Fibroblast of mammary gland (primary cell): ENCODE measurements at regions not wholly inside any gene's neighbourhood (a gene's known extent, or its start where the extent isn't known, plus 50 kb on each side); places are given as distances from the start of the nearest gene placed in this dataset.
A peak's percentile ranks its signal among the peaks of the same experiment; 100 is the strongest.

Experiments used
- DNase-seq: peaks from one replicate; pipeline ENCODE4 v3.0.0-alpha.2; 2010; ENCODE audit warnings: low read depth
- H3K4me3 ChIP-seq: 2 replicates; pipeline ENCODE4 v1.5.1; 2011; ENCODE audit warnings: low read depth, mild to moderate bottlenecking, low read length, moderate library complexity; ENCODE audit not compliant: control insufficient read depth
- CTCF ChIP-seq: conservative IDR thresholded peaks from 2 replicates; pipeline ENCODE4 v1.5.1; 2011; ENCODE audit warnings: low read depth, low read length, inconsistent platforms; ENCODE audit not compliant: control insufficient read depth, insufficient read depth

GRCh38 chr5:111583758-111584203 is 71.4 kb upstream of the STARD4 start:
- no peak for TF ChIP-seq CTCF
- DNase-seq: peak; percentile 30
- H3K4me3 ChIP-seq: no peak overlapping the region

GRCh38 chr5:111582993-111583601 is 70.8 kb upstream of the STARD4 start:
- no peak for TF ChIP-seq CTCF
- no peak overlapping the region for H3K4me3 ChIP-seq
- DNase-seq: peak; percentile 79

- DNase-seq: no peak
- no peak for TF ChIP-seq CTCF
- no peak overlapping the region for H3K4me3 ChIP-seq
These were observed 70.1 kb upstream of the STARD4 start for GRCh38 chr5:111582451-111582850.

- peak; percentile 19 for DNase-seq
- TF ChIP-seq CTCF: no peak
- H3K4me3 ChIP-seq: no peak overlapping the region
These were observed 68.6 kb upstream of the STARD4 start for GRCh38 chr5:111580956-111581355.

- no peak for TF ChIP-seq CTCF
- H3K4me3 ChIP-seq: no peak overlapping the region
These were observed 62.0 kb upstream of the STARD4 start for GRCh38 chr5:111574311-111574710.

GRCh38 chr5:111572561-111572960 is 60.2 kb upstream of the STARD4 start:
- no peak overlapping the region for H3K4me3 ChIP-seq
- TF ChIP-seq CTCF: no peak
- no peak for DNase-seq

More at GRCh38 chr5:111574311-111574710, 62.0 kb upstream of the STARD4 start:
- DNase-seq: peak; percentile 15

- no peak overlapping the region for H3K4me3 ChIP-seq
- DNase-seq: peak; percentile 81
- no peak for TF ChIP-seq CTCF
These were observed 50.9 kb upstream of the STARD4 start for GRCh38 chr5:111563031-111563822.
